ENCODE measurements at regions not wholly inside any gene's neighbourhood (a gene's known extent, or its start where the extent isn't known, plus 50 kb on each side); places are given as distances from the start of the nearest gene placed in this dataset.

GRCh38 chr12:124505001-124505818 is 62.2 kb downstream of the NCOR2 start:
- TF ChIP-seq CTCF (IDR thresholded peaks at IDR 0.05; ENCODE audit: low read depth, low read length) (no peak), EZH2phosphoT487 (IDR thresholded peaks at IDR 0.05; ENCODE audit: low read depth) (no peak)

Measured in OCI-LY3 (cell line).